ENCODE measurements at regions not wholly inside any gene's neighbourhood (a gene's known extent, or its start where the extent isn't known, plus 50 kb on each side); places are given as distances from the start of the nearest gene placed in this dataset.
A peak's percentile ranks its signal among the peaks of the same experiment; 100 is the strongest.
"Not testable (repeated sequence)": the region's sequence is repeated elsewhere in the genome, so short reads cannot be mapped to it uniquely, and the experiment has no call there.

- DNase-seq (ENCODE audit: low read depth): peak; percentile 91
Measured at GRCh38 chr2:18077704-18078103, 199.2 kb downstream of the KCNS3 start.

- DNase-seq (ENCODE audit: low read depth): no peak
Measured at GRCh38 chr2:18077231-18077630, 198.8 kb downstream of the KCNS3 start.

GRCh38 chr2:18074476-18074875, 196.0 kb downstream of the KCNS3 start:
- DNase-seq (ENCODE audit: low read depth): peak; percentile 7

- no peak for DNase-seq (ENCODE audit: low read depth)
Measured at GRCh38 chr2:18073601-18074000, 195.1 kb downstream of the KCNS3 start.

- no peak for DNase-seq (ENCODE audit: low read depth)
Measured at GRCh38 chr2:18067588-18068384, 189.3 kb downstream of the KCNS3 start.

GRCh38 chr2:18066894-18067293, 188.4 kb downstream of the KCNS3 start:
- no peak for DNase-seq (ENCODE audit: low read depth)

- DNase-seq (ENCODE audit: low read depth): no peak
Measured at GRCh38 chr2:18066066-18066465, 187.6 kb downstream of the KCNS3 start.

GRCh38 chr2:18065249-18065648, 186.8 kb downstream of the KCNS3 start:
- no peak for DNase-seq (ENCODE audit: low read depth)

- no peak for DNase-seq (ENCODE audit: low read depth)
Measured at GRCh38 chr2:18063826-18064470, 185.5 kb downstream of the KCNS3 start.

- no peak for DNase-seq (ENCODE audit: low read depth)
Measured at GRCh38 chr2:18062892-18063291, 184.4 kb downstream of the KCNS3 start.

GRCh38 chr2:18061717-18062116, 183.2 kb downstream of the KCNS3 start:
- no peak for DNase-seq (ENCODE audit: low read depth)

GRCh38 chr2:18057657-18058056, 179.2 kb downstream of the KCNS3 start:
- DNase-seq (ENCODE audit: low read depth): no peak

GRCh38 chr2:18055290-18055689, 176.8 kb downstream of the KCNS3 start:
- DNase-seq (ENCODE audit: low read depth): no peak

- DNase-seq (ENCODE audit: low read depth): no peak
Measured at GRCh38 chr2:18050001-18050400, 171.5 kb downstream of the KCNS3 start.

- DNase-seq (ENCODE audit: low read depth): no peak
Measured at GRCh38 chr2:18049325-18049724, 170.9 kb downstream of the KCNS3 start.

GRCh38 chr2:18047896-18048657, 169.6 kb downstream of the KCNS3 start:
- peak; percentile 70 for DNase-seq (ENCODE audit: low read depth)

GRCh38 chr2:18047213-18047611, 168.7 kb downstream of the KCNS3 start:
- DNase-seq (ENCODE audit: low read depth): no peak

GRCh38 chr2:18046558-18047212, 168.2 kb downstream of the KCNS3 start:
- peak; percentile 54 for DNase-seq (ENCODE audit: low read depth)

GRCh38 chr2:18046017-18046416, 167.6 kb downstream of the KCNS3 start:
- DNase-seq (ENCODE audit: low read depth): no peak

GRCh38 chr2:18045230-18045629, 166.8 kb downstream of the KCNS3 start:
- peak; percentile 3 for DNase-seq (ENCODE audit: low read depth)

GRCh38 chr2:18017381-18017780, 138.9 kb downstream of the KCNS3 start:
- not testable (repeated sequence) for DNase-seq (ENCODE audit: low read depth)

- DNase-seq (ENCODE audit: low read depth): no peak
Measured at GRCh38 chr2:18009891-18010290, 131.4 kb downstream of the KCNS3 start.

Data from iris pigment epithelial cell (primary cell).